NCI-H187 treated with DMSO at 0.1 percent for 48 hours (cell line): ENCODE measurements at regions not wholly inside any gene's neighbourhood (a gene's known extent, or its start where the extent isn't known, plus 50 kb on each side); places are given as distances from the start of the nearest gene placed in this dataset.
"Not testable (repeated sequence)": the region's sequence is repeated elsewhere in the genome, so short reads cannot be mapped to it uniquely, and the experiment has no call there.

Experiments
- DNase-seq: peaks from one replicate; lab custom pipeline; 2025; lab: John Stamatoyannopoulos, UW

DNA sequence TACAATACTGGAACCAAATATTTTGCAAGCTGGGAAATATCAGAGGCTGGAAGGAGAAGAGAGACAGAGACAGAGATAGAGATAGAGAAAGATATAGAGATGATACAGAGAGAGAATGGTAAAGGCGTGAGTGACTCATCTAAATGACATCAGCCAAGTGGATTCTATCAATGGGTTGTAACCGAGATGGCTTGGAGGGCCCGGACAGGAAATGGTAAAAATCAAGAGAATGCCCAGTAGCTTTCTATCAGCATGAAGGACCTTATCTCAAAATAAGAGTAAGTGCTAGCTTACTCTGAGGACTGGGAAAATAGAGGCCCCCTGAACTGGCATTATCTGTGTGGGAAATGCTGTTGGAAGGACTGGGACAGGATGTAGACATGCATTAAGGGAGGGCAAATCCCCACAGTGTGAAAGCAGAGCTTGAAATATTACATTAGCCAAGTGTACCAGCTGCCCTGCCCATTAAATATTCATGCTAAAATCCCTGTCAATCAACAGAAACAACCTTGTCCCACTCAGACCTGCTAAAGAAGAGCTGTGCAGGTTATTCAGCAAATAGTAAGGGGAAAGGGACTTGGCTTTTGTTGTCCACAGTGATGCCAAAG lies 76.6 kb upstream of the ZNF644 start:
- DNase-seq = no peak

DNA sequence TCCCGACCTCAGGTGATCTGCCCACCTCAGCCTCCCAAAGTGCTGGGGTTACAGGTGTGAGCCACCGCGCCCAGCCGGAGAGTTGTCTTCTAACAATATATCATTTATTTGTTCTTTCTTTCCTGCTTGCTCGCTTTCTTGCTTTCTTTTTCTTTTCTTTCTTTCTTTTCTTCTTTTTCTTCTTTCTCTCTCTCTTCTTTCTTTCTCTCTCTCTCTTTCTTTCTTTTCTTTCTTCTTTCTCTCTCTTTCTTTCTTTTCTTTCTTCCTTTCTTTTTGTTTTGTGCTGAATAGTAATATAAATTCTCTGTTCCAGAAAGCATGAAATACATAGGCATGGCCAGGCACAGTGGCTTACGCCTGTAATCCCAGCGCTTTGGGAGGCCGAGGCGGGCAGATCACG lies 73.5 kb upstream of the ZNF644 start:
- DNase-seq = not testable (repeated sequence)

DNA sequence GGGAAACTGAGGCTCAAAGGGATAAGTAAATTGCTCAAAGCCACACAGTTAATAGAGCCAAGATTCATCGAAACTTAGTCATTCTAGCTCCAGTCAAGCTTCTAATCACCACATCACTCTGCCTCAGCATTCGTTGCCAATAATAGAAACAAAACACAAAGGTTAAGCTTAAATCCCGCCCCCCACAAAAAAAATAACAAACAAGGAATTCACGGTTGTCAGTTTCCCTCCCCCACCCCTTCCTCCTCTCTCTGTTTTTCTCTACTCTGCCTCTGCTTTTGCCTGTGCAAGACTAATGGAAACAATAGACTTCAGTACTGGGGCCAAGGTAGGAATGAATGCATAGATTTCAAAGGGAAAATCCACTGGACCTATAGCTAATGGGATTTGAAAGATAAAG lies 70.7 kb upstream of the ZNF644 start:
- DNase-seq = no peak

DNA sequence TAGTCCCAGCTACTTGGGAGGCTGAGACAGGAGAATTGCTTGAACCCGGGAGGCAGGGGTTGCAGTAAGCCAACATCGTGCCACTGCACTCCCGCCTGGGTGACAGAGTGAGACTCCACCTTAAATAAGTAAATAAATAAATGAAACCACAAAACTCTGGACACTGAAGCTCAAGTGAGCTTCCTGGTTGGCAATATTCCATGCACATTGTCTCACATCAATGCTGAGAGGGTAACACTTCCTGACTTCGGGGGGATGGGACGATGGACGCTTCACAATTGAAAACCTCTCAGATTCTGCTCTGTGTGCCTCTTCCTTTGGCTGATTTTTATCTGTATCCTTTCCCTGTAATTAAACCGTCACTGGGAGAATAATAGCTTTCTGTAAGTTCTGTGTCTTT lies 70.0 kb upstream of the ZNF644 start:
- DNase-seq = no peak

DNA sequence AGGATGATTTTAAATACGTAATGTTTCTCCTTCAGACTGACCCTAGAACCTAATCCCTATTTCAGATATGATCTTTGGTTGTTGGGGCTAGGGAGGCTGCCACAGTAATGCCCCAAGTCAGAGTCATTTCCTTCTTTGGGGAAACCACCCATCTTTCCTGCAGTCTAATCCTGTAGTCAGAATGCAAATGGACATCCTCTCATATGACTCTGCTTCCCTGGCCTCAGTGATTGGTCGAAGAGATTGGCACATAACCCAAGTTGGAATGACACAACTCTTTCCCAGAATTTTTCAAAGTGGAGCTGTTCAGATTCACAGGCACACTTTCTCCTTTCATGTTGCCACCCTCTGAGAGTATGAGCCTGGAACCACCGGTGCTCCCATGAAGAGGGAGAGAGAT lies 58.8 kb upstream of the ZNF644 start:
- no peak for DNase-seq

DNA sequence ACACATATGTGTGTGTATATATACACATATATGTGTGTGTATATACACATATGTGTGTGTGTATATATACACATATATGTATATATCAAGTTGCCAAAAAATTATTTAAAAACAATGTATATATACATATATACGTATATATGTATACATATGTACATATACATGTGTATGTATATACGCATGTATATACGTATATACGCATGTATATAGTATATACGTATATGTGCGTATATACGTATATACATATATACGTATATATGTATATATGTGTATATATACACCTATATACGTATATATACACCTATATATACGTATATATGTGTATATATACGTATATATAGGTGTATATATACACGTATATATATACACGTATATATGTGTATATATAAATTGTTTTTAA lies 57.0 kb upstream of the ZNF644 start:
- DNase-seq = no peak

DNA sequence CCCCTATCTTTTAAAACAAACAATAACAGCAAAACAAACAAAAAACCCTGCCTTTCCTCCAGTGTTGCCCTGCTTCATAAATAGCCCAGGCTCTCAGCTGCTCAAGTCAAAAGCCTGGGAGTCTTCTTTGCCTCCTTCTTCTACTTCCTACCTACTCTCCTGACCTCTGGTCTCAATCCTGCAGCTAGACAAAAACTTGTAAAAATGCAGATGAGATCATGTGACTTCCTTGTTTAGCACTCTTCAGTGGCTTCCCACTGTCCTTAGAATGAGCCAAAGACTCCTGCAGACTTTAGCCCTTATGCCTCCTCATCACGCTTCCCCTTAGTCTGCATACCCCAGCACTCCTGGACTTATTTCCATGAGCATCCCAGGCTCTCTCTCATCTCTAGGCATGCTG lies 55.0 kb upstream of the ZNF644 start:
- DNase-seq = no peak

DNA sequence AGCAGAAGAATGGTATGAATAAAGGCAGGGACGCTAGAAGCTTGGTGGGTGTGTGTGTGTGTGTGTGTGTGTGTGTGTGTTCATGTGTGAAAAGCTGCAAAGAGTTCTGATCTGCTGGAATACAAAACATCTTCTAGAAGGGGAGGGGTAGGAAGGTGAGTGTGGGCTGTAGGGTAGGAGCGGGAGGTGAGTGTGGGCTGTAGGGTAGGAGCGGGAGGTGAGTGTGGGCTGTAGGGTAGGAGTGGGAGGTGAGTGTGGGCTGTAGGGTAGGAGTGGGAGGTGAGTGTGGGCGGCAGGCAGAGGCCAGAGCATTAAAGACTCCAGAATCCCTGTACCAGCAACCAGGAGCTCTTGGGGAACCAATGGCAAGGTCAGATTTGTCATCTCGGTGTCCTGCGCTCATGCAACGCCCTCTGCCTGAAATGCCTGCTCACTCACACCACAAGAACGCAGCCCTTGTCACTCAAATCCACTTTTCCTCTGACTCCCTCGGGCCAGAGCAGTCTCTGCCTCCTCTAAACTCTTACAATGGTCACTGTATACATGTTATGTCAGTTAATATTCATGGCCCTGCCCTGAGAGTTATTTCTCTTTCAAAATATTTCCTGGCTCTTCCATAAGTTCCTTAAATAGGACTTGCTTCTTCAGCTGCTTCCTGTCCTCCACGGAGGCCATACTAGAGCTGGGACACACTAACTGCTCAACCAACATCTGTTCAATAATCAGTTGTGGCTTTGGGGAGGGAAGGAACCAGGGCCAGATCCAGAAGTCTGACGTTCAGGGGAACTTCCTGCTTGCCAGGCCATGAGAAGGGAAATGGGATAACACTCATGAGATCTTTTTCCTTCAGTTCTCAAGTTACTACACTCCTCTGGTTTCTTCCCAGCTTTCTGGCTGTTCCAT lies 53.6 kb upstream of the ZNF644 start:
- no peak for DNase-seq

DNA sequence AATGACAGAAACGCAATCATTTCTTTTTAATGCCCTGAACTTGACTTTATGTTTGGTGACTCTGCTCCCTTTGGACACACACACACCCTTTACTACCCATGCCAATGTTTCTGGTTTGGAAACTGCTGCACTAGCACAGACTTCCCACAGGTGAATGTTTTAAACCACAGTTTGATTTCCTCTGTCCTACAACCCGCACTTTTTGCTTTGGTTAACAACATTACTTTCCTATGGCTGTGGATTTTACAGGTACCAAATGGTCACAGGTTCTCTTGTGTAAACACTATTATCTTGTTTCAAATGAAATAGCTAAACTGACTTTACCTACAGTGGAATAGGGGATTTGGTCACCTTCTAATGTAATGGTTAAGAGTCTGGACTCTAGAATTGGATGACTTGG lies 51.5 kb upstream of the ZNF644 start:
- DNase-seq = no peak

DNA sequence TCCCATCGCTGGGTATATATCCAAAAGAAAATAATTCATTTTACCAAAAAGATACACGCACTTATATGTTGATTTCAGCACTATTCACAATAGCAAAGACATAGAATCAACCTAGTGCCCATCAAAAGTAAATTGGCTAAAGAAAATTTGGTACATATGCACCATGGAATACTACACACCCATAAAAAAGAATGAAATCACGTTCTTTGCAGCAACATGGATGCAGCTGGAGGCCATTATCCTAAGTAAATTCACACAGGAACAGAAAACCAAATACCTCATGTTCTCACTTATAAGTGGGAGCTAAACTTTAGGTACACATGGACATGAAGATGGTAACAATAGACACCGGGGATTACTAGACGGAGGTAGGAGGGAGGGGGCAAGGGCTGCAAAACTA lies 50.0 kb upstream of the ZNF644 start:
- no peak for DNase-seq
